Naive thymus-derived CD4-positive, alpha-beta T cell (primary cell): ENCODE measurements at regions not wholly inside any gene's neighbourhood (a gene's known extent, or its start where the extent isn't known, plus 50 kb on each side); places are given as distances from the start of the nearest gene placed in this dataset.

Experiments used
- ATAC-seq: fragments of 150-1000 bp; cut with Tn5 transposase; 2 replicates; pipeline ENCODE4 v1.10.0; 2021; ENCODE audit warnings: mild to moderate bottlenecking, moderate library complexity
- CTCF ChIA-PET: fragments of 350-600 bp; sonication (Branson Sonifier 250); formaldehyde crosslinking; loops from one replicate; lab custom pipeline; 2021; ENCODE audit warnings: antibody characterized with exemption; lab: Charles Lee
- POLR2A ChIA-PET: fragments of 350-600 bp; sonication (Branson Sonifier 250); formaldehyde crosslinking; loops from one replicate; lab custom pipeline; 2021; ENCODE audit warnings: antibody characterized with exemption, inconsistent platforms; lab: Charles Lee
- DNase-seq, 9 donors: peaks; one replicate each; pipeline versions ENCODE4 v3.0.0 to v3.0.0-alpha.2; 2020 to 2022; ENCODE audit warnings: mixed read lengths in 1 of 9
- H3K27ac ChIP-seq: one replicate; pipeline ENCODE4 v1.7.0; 2013; ENCODE audit warnings: mild to moderate bottlenecking, low read depth, low read length, moderate library complexity
- H3K27me3 ChIP-seq, 2 donors: one replicate each; pipeline ENCODE4 v1.7.0; 2013; ENCODE audit warnings: low read length in 2 of 2, mild to moderate bottlenecking in 2 of 2, moderate library complexity in 2 of 2; ENCODE audit not compliant: control insufficient read depth in 2 of 2, insufficient read depth in 2 of 2
- H3K36me3 ChIP-seq, 3 experiments: 1 replicate in 2 of 3; 2 replicates in 1 of 3; pipeline ENCODE4 v1.7.0; 2013; ENCODE audit warnings: low read length in 3 of 3, mild to moderate bottlenecking in 3 of 3, moderate library complexity in 1 of 3; ENCODE audit not compliant: insufficient read depth in 3 of 3, control insufficient read depth in 2 of 3
- H3K4me1 ChIP-seq, 2 donors: one replicate each; pipeline ENCODE4 v1.7.0; 2013; ENCODE audit warnings: low read length in 2 of 2, mild to moderate bottlenecking in 2 of 2, moderate library complexity in 1 of 2; ENCODE audit not compliant: control insufficient read depth in 2 of 2, insufficient read depth in 2 of 2
- H3K4me3 ChIP-seq: 2 replicates; pipeline ENCODE4 v1.7.0; 2013; ENCODE audit warnings: mild to moderate bottlenecking, low read length
- H3K9me3 ChIP-seq, 3 experiments: 1 replicate in 2 of 3; 2 replicates in 1 of 3; pipeline ENCODE4 v1.7.0; 2013; ENCODE audit warnings: low read length in 3 of 3; ENCODE audit not compliant: control insufficient read depth in 2 of 3
- H3K27ac Mint-ChIP-seq, 9 donors: one replicate each; pipeline ENCODE4 v1.8.0; 2020 to 2022; ENCODE audit warnings: mixed read lengths in 9 of 9, mild to moderate bottlenecking in 8 of 9, moderate library complexity in 5 of 9, inconsistent platforms in 2 of 9
- H3K27me3 Mint-ChIP-seq, 5 donors: one replicate each; pipeline ENCODE4 v1.8.0; 2021 to 2022; ENCODE audit warnings: mixed read lengths in 5 of 5, mild to moderate bottlenecking in 1 of 5
- H3K36me3 Mint-ChIP-seq, 5 donors: one replicate each; pipeline ENCODE4 v1.8.0; 2020 to 2022; ENCODE audit warnings: mixed read lengths in 5 of 5, mild to moderate bottlenecking in 3 of 5, inconsistent platforms in 1 of 5
- H3K4me1 Mint-ChIP-seq, 7 donors: one replicate each; pipeline ENCODE4 v1.8.0; 2020 to 2022; ENCODE audit warnings: mixed read lengths in 7 of 7, mild to moderate bottlenecking in 3 of 7, inconsistent platforms in 1 of 7
- H3K4me3 Mint-ChIP-seq, 10 donors: one replicate each; pipeline ENCODE4 v1.8.0; 2020 to 2022; ENCODE audit warnings: mild to moderate bottlenecking in 10 of 10, mixed read lengths in 10 of 10, moderate library complexity in 6 of 10, inconsistent platforms in 2 of 10
- H3K9me3 Mint-ChIP-seq, 11 donors: one replicate each; pipeline ENCODE4 v1.8.0; 2020 to 2022; ENCODE audit warnings: mixed read lengths in 11 of 11, mild to moderate bottlenecking in 4 of 11, inconsistent platforms in 1 of 11, moderate library complexity in 1 of 11
- intact Hi-C, 2 donors: fragments of 100-400 bp; cut with micrococcal nuclease; formaldehyde crosslinking; loops; one replicate each; pipeline ENCODE4 v1.15.1; 2023

- ATAC-seq: no peak
- H3K4me3 Mint-ChIP-seq: no peak overlapping the region
- Histone ChIP-seq H3K4me1 (no peaks in the 10 kb centered on the region), H3K9me3 (no peaks in the 10 kb centered on the region), H3K4me3 (no peak overlapping the region), H3K27me3 (no peaks in the 10 kb centered on the region), H3K27ac (no peak overlapping the region), H3K36me3 (no peaks in the 10 kb centered on the region)
- H3K27ac Mint-ChIP-seq: no peak overlapping the region
- H3K36me3 Mint-ChIP-seq: no peaks in the 10 kb centered on the region
- CTCF ChIA-PET: no interaction called here
- H3K9me3 Mint-ChIP-seq: peaks cover 0 to 6% (median 0%) of the 10 kb centered on the region in 11 donors
- no peak for DNase-seq
- intact Hi-C loops: no loop called here
- POLR2A ChIA-PET: no interaction called here
- peaks cover 0 to 34% (median 14%) of the 10 kb centered on the region in 5 donors for H3K27me3 Mint-ChIP-seq
- H3K4me1 Mint-ChIP-seq: peaks cover 0 to 1% (median 0%) of the 10 kb centered on the region in 7 donors
These were observed 114.8 kb upstream of the ATP2B2 start for GRCh38 chr3:10619989-10620832.

GRCh38 chr3:10620833-10621082 is 115.4 kb upstream of the ATP2B2 start:
- ChIA-PET CTCF (no interaction called here), POLR2A (no interaction called here)
- peaks cover 0 to 33% (median 16%) of the 10 kb centered on the region in 5 donors for H3K27me3 Mint-ChIP-seq
- H3K4me1 Mint-ChIP-seq: peaks cover 0 to 1% (median 0%) of the 10 kb centered on the region in 7 donors
- peaks cover 0 to 6% (median 0%) of the 10 kb centered on the region in 11 donors for H3K9me3 Mint-ChIP-seq
- H3K27ac Mint-ChIP-seq: no peak overlapping the region
- H3K4me3 ChIP-seq: no peak overlapping the region
- H3K4me1 ChIP-seq: no peaks in the 10 kb centered on the region
- H3K36me3 ChIP-seq: no peaks in the 10 kb centered on the region
- intact Hi-C loops: no loop called here
- H3K27ac ChIP-seq: no peak overlapping the region
- DNase-seq (no peak), ATAC-seq (no peak)
- H3K36me3 Mint-ChIP-seq: no peaks in the 10 kb centered on the region
- no peaks in the 10 kb centered on the region for H3K27me3 ChIP-seq
- H3K4me3 Mint-ChIP-seq: no peak overlapping the region
- H3K9me3 ChIP-seq: no peaks in the 10 kb centered on the region

GRCh38 chr3:10623578-10624275 is 118.3 kb upstream of the ATP2B2 start:
- ATAC-seq (no peak), DNase-seq (no peak)
- no peaks in the 10 kb centered on the region for H3K36me3 ChIP-seq
- no peaks in the 10 kb centered on the region for H3K4me1 ChIP-seq
- H3K9me3 Mint-ChIP-seq: peaks cover 0 to 1% (median 0%) of the 10 kb centered on the region in 11 donors
- no peak overlapping the region for H3K27ac Mint-ChIP-seq
- no peaks in the 10 kb centered on the region for H3K4me1 Mint-ChIP-seq
- no peaks in the 10 kb centered on the region for H3K36me3 Mint-ChIP-seq
- H3K27me3 ChIP-seq: no peaks in the 10 kb centered on the region
- H3K4me3 ChIP-seq: no peak overlapping the region
- CTCF ChIA-PET: interaction anchor here (0.6 kb wide), 1 partner anchor 954 kb away, joined by 3 read pairs; no protein-coding TSS in a partner anchor
- POLR2A ChIA-PET: no interaction called here
- H3K27ac ChIP-seq: no peak overlapping the region
- no peak overlapping the region for H3K4me3 Mint-ChIP-seq
- H3K9me3 ChIP-seq: no peaks in the 10 kb centered on the region
- peaks cover 0 to 17% (median 3%) of the 10 kb centered on the region in 5 donors for H3K27me3 Mint-ChIP-seq
- intact Hi-C loops: no loop called here

GRCh38 chr3:10625323-10625722 is 119.9 kb upstream of the ATP2B2 start:
- H3K27me3 ChIP-seq: no peaks in the 10 kb centered on the region
- ChIA-PET POLR2A (no interaction called here), CTCF (no interaction called here)
- no peak overlapping the region for H3K27ac ChIP-seq
- no peaks in the 10 kb centered on the region for H3K4me1 Mint-ChIP-seq
- peaks cover 0 to 16% (median 5%) of the 10 kb centered on the region in 5 donors for H3K27me3 Mint-ChIP-seq
- H3K36me3 ChIP-seq: no peaks in the 10 kb centered on the region
- no peaks in the 10 kb centered on the region for H3K9me3 ChIP-seq
- H3K4me1 ChIP-seq: no peaks in the 10 kb centered on the region
- DNase-seq (no peak), ATAC-seq (no peak)
- no peak overlapping the region for H3K4me3 ChIP-seq
- no peaks in the 10 kb centered on the region for H3K36me3 Mint-ChIP-seq
- H3K27ac Mint-ChIP-seq: no peak overlapping the region
- no peak overlapping the region for H3K4me3 Mint-ChIP-seq
- peaks cover 0 to 1% (median 0%) of the 10 kb centered on the region in 11 donors for H3K9me3 Mint-ChIP-seq
- intact Hi-C loops: no loop called here

- no peaks in the 10 kb centered on the region for H3K4me1 Mint-ChIP-seq
- Histone ChIP-seq H3K27me3 (no peaks in the 10 kb centered on the region), H3K27ac (no peak overlapping the region), H3K4me1 (no peaks in the 10 kb centered on the region), H3K36me3 (no peaks in the 10 kb centered on the region), H3K9me3 (no peaks in the 10 kb centered on the region), H3K4me3 (no peak overlapping the region)
- ChIA-PET CTCF (no interaction called here), POLR2A (no interaction called here)
- H3K36me3 Mint-ChIP-seq: no peaks in the 10 kb centered on the region
- ATAC-seq (no peak), DNase-seq (no peak)
- peaks cover 0 to 12% (median 4%) of the 10 kb centered on the region in 5 donors for H3K27me3 Mint-ChIP-seq
- no peak overlapping the region for H3K4me3 Mint-ChIP-seq
- H3K9me3 Mint-ChIP-seq: peaks cover 0 to 1% (median 0%) of the 10 kb centered on the region in 11 donors
- H3K27ac Mint-ChIP-seq: no peak overlapping the region
- intact Hi-C loops: no loop called here
These were observed 122.6 kb upstream of the ATP2B2 start for GRCh38 chr3:10627884-10628572.

GRCh38 chr3:10628891-10629670 is 123.7 kb upstream of the ATP2B2 start:
- no peak overlapping the region for H3K27ac Mint-ChIP-seq
- no peak for ATAC-seq
- POLR2A ChIA-PET: no interaction called here

More at GRCh38 chr3:10628891-10629670, 123.7 kb upstream of the ATP2B2 start:
- intact Hi-C loops: no loop called here
- no peaks in the 10 kb centered on the region for H3K9me3 ChIP-seq
- DNase-seq: no peak
- no peak overlapping the region for H3K27ac ChIP-seq
- no peaks in the 10 kb centered on the region for H3K4me1 ChIP-seq
- Mint-ChIP-seq H3K27me3 (peaks cover 4 to 19% (median 5%) of the 10 kb centered on the region in 5 donors), H3K36me3 (no peaks in the 10 kb centered on the region), H3K4me1 (no peaks in the 10 kb centered on the region), H3K4me3 (no peak overlapping the region), H3K9me3 (peaks cover 0 to 1% (median 0%) of the 10 kb centered on the region in 11 donors)
- no peak overlapping the region for H3K4me3 ChIP-seq
- no peaks in the 10 kb centered on the region for H3K27me3 ChIP-seq
- CTCF ChIA-PET: no interaction called here
- no peaks in the 10 kb centered on the region for H3K36me3 ChIP-seq
